ENCODE measurements at regions not wholly inside any gene's neighbourhood (a gene's known extent, or its start where the extent isn't known, plus 50 kb on each side); places are given as distances from the start of the nearest gene placed in this dataset.

DNA sequence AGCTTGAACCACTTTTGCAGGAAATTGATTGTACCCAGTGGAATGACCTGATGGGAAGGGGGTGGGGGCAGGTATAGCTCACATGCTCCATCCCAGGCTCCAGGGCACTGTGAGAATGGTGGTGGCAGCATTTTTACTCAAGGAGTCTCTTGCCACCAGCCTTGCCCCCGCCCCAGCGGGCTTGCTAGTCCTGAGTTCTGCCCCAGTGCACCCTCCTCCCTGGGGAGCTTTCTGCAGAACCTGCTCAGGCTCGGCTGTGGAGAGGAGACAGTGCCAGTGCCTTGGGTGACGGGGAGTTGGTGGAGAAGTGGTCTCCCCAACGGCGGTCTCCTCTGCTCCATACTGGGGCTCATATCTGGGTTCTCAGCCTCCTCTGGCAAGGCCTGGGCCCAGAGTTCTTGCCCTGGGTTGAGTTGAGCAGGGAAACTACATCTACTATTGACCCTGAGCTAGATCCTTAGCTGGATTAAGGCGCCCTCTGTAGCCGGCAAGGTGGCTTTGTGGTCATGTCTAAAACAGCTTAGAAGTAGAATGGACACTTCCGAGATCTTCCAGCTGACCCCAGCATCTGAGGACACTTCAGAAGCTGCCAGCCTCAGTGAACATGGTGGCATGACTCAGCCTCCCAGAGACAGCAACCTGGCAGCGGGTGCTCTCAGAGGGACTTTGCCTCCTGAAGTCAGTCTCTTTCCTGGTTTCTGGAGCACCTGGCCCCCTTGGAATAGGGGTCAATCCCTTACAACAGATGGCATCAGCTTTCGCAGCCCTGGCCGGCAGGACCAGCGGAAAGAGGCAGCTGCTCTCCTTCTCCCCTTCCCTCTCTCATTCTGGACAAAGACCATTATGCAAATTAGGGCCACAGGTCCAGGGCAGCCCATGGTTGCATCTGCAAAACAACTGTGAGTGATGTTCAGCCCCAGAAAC lies 363.4 kb upstream of the MKI67 start:
- H3K4me3 ChIP-seq (ENCODE audit: low read length) = no peak overlapping the region
- no peak for DNase-seq (ENCODE audit: low read depth)
- TF ChIP-seq, protein P1, sequence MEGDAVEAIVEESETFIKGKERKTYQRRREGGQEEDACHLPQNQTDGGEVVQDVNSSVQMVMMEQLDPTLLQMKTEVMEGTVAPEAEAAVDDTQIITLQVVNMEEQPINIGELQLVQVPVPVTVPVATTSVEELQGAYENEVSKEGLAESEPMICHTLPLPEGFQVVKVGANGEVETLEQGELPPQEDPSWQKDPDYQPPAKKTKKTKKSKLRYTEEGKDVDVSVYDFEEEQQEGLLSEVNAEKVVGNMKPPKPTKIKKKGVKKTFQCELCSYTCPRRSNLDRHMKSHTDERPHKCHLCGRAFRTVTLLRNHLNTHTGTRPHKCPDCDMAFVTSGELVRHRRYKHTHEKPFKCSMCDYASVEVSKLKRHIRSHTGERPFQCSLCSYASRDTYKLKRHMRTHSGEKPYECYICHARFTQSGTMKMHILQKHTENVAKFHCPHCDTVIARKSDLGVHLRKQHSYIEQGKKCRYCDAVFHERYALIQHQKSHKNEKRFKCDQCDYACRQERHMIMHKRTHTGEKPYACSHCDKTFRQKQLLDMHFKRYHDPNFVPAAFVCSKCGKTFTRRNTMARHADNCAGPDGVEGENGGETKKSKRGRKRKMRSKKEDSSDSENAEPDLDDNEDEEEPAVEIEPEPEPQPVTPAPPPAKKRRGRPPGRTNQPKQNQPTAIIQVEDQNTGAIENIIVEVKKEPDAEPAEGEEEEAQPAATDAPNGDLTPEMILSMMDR (conservative IDR thresholded peaks at IDR 0.05; ENCODE audit: low read depth, low read length) = no peak

DNA sequence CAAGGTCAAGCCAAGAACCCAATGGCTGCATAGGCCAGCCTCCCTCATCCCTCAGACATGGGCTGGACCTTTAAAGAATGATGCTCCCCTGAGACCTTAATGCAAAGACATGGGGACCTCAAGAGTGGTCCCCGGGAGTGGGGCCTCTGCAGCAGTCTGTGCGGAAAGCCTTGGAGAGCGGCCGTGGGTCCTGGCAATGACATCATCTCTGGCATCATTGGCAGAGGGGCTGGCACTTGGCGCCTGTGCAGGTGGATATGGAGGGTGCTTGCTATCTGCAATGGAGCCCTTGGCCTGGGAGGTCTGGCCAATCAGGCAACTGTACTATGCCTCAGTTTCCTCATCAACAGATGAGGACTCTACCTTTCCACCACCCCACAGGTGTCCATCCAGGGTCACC lies 365.5 kb upstream of the MKI67 start:
- TF ChIP-seq, protein P1 (conservative IDR thresholded peaks at IDR 0.05; ENCODE audit: low read depth, low read length) = no peak
- no peak overlapping the region for H3K4me3 ChIP-seq (ENCODE audit: low read length)
- DNase-seq (ENCODE audit: low read depth) = no peak

DNA sequence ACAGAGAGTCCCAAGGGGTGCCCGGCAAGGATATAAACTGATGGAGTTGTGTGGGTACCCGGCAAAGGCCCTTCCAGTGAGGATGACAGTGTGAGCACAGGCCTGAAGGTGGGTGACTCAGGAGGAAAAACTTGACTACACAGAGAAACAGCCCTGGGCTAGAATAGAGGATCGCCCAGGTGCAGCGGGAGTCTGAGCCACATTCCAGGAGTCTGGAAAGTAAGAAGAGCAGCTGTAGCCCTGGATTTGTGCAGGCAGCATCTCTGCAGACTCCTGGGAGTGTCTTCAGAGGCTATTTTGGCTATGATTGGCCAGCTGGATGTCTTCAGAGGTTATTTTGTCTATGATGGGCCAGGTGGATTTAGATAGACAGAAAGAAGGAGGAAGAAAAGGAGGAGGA lies 367.6 kb upstream of the MKI67 start:
- H3K4me3 ChIP-seq (ENCODE audit: low read length) = no peak overlapping the region
- TF ChIP-seq, protein P1 (conservative IDR thresholded peaks at IDR 0.05; ENCODE audit: low read depth, low read length) = no peak
- no peak for DNase-seq (ENCODE audit: low read depth)

DNA sequence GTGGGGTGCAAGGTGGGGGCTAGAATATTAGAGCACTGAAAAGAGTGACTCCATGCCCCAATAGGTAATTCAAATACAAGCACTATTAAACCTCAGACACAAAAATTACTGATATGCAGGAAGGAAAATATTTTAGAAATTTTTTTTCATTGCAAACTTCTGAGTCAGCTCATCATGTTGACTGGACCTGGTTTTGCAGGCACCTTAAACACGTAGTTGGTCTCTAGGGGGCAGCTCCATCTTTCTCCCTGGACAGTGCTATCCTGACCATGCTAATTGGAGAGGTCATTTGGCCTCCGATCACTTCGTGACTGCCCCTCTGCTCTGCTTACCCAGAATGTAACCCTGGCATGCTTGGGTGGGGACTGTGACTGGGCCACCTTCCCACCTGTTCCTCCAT lies 368.4 kb upstream of the MKI67 start:
- no peak overlapping the region for H3K4me3 ChIP-seq (ENCODE audit: low read length)
- TF ChIP-seq, protein P1 (conservative IDR thresholded peaks at IDR 0.05; ENCODE audit: low read depth, low read length) = no peak
- no peak for DNase-seq (ENCODE audit: low read depth)

DNA sequence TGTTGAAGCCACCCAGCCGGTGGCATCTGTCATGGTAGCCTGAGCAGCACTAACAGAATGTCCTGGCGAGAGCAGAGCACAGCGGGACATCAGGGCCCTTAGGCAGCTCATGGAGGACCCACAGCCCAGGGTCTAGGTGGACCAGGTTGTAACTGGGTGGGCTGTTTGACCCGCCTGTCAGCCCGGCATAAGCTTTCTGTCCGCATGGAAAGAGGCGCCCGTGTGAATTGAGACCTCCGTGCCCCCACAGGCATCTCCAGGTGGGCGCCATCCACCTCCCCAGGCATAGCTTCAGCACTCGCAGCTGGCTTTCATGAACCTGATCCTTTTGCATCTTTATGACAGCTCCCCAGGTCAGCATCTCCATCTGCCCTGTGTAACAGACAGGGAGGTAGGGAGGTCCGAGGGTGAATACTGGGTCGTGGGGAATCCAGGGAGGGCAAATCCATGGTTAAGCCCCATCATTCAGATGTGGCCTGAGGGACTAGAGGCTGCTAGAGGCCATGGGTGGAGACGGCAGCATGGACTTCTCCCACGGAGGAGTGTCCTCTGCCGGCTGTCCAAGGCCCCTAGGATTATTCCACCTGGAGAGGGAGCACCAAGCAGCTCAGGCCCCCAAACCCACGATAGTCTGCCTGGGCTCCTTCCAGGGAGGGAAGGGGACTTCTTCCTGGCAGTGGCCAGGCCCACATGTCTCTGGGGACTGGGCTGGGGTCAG lies 371.6 kb upstream of the MKI67 start:
- DNase-seq (ENCODE audit: low read depth) = no peak
- no peak overlapping the region for H3K4me3 ChIP-seq (ENCODE audit: low read length)
- TF ChIP-seq, protein P1 (conservative IDR thresholded peaks at IDR 0.05; ENCODE audit: low read depth, low read length) = no peak

DNA sequence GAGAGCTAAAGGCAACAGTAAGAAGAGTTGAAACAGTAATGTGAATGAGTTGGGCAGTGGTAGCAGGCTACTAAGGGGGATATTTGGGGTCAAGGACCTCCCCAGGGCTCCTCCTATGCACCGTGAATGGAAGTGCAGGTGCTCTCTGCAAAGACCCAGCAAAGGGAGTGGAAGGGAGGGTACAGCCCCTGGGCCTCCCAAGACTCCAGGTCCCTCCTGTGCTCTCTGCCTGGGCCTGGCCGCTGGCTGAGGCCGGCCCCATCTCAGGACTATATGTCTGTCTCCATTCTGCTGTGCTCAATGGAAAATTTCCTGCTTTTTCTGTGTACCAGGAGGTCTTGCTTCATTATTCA lies 372.1 kb upstream of the MKI67 start:
- no peak for DNase-seq (ENCODE audit: low read depth)
- H3K4me3 ChIP-seq (ENCODE audit: low read length) = no peak overlapping the region
- TF ChIP-seq, protein P1 (conservative IDR thresholded peaks at IDR 0.05; ENCODE audit: low read depth, low read length) = no peak
